SIG-M5 treated with dmso at 0.1 percent for 504 hours (cell line): ENCODE measurements at regions not wholly inside any gene's neighbourhood (a gene's known extent, or its start where the extent isn't known, plus 50 kb on each side); places are given as distances from the start of the nearest gene placed in this dataset.
"Not testable (repeated sequence)": the region's sequence is repeated elsewhere in the genome, so short reads cannot be mapped to it uniquely, and the experiment has no call there.

ENCODE experiments used
- DNase-seq: peaks from one replicate; lab custom pipeline; 2025; ENCODE audit not compliant: unreplicated experiment; lab: John Stamatoyannopoulos, UW

GRCh38 chr1:47593013-47593568 lies 155.2 kb downstream of the FOXD2 start:
- no peak for DNase-seq

- no peak for DNase-seq
Measured at GRCh38 chr1:47593598-47594285, 155.9 kb downstream of the FOXD2 start.

- DNase-seq: no peak
Measured at GRCh38 chr1:47594627-47595026, 156.8 kb downstream of the FOXD2 start.

GRCh38 chr1:47596328-47596727 lies 158.5 kb downstream of the FOXD2 start:
- no peak for DNase-seq

GRCh38 chr1:47598357-47598756 lies 160.5 kb downstream of the FOXD2 start:
- DNase-seq: no peak

- DNase-seq: no peak
Measured at GRCh38 chr1:47599777-47600176, 161.9 kb downstream of the FOXD2 start.

GRCh38 chr1:47602491-47602890 lies 164.6 kb downstream of the FOXD2 start:
- DNase-seq: not testable (repeated sequence)

GRCh38 chr1:47604869-47605268 lies 167.0 kb downstream of the FOXD2 start:
- not testable (repeated sequence) for DNase-seq

GRCh38 chr1:47608296-47608875 lies 170.5 kb downstream of the FOXD2 start:
- DNase-seq: no peak

- DNase-seq: no peak
Measured at GRCh38 chr1:47611992-47612391, 174.1 kb downstream of the FOXD2 start.

- no peak for DNase-seq
Measured at GRCh38 chr1:47612819-47613218, 175.0 kb downstream of the FOXD2 start.

- no peak for DNase-seq
Measured at GRCh38 chr1:47616036-47616435, 178.2 kb downstream of the FOXD2 start.

- DNase-seq: no peak
Measured at GRCh38 chr1:47616906-47617305, 179.1 kb downstream of the FOXD2 start.

GRCh38 chr1:47617381-47618221 lies 179.8 kb downstream of the FOXD2 start:
- no peak for DNase-seq

GRCh38 chr1:47618222-47618720 lies 180.4 kb downstream of the FOXD2 start:
- no peak for DNase-seq

GRCh38 chr1:47618830-47619229 lies 181.0 kb downstream of the FOXD2 start:
- DNase-seq: no peak

- DNase-seq: no peak
Measured at GRCh38 chr1:47621483-47621882, 183.6 kb downstream of the FOXD2 start.

GRCh38 chr1:47621977-47622376 lies 184.1 kb downstream of the FOXD2 start:
- DNase-seq: no peak

GRCh38 chr1:47622776-47623556 lies 185.1 kb downstream of the FOXD2 start:
- DNase-seq: no peak

- no peak for DNase-seq
Measured at GRCh38 chr1:47623557-47623940, 185.7 kb downstream of the FOXD2 start.

- DNase-seq: no peak
Measured at GRCh38 chr1:47624531-47624930, 186.7 kb downstream of the FOXD2 start.
